Dendritic cell treated with granulocyte-macrophage colony-stimulating factor and Interleukin-4, amounts not matched to agents 40 ng/mL and 50 ng/mL, for 4 days (primary cell): ENCODE measurements at regions not wholly inside any gene's neighbourhood (a gene's known extent, or its start where the extent isn't known, plus 50 kb on each side); places are given as distances from the start of the nearest gene placed in this dataset.

Experiments used
- H3K27ac Mint-ChIP-seq: one replicate; pipeline ENCODE4 v1.8.0; 2022; ENCODE audit warnings: mild to moderate bottlenecking, mixed read lengths
- H3K27me3 Mint-ChIP-seq: one replicate; pipeline ENCODE4 v1.8.0; 2022; ENCODE audit warnings: mild to moderate bottlenecking, mixed read lengths
- H3K36me3 Mint-ChIP-seq: one replicate; pipeline ENCODE4 v1.8.0; 2022; ENCODE audit warnings: low read depth, mixed read lengths
- H3K4me1 Mint-ChIP-seq: one replicate; pipeline ENCODE4 v1.8.0; 2022; ENCODE audit warnings: low read depth, mixed read lengths
- H3K4me3 Mint-ChIP-seq: one replicate; pipeline ENCODE4 v1.8.0; 2022; ENCODE audit warnings: mild to moderate bottlenecking, moderate library complexity, mixed read lengths
- H3K9me3 Mint-ChIP-seq: one replicate; pipeline ENCODE4 v1.8.0; 2022; ENCODE audit warnings: mixed read lengths
- intact Hi-C: fragments of 100-400 bp; cut with micrococcal nuclease; formaldehyde crosslinking; loops from one replicate; pipeline ENCODE4 v1.15.0; 2022

DNA sequence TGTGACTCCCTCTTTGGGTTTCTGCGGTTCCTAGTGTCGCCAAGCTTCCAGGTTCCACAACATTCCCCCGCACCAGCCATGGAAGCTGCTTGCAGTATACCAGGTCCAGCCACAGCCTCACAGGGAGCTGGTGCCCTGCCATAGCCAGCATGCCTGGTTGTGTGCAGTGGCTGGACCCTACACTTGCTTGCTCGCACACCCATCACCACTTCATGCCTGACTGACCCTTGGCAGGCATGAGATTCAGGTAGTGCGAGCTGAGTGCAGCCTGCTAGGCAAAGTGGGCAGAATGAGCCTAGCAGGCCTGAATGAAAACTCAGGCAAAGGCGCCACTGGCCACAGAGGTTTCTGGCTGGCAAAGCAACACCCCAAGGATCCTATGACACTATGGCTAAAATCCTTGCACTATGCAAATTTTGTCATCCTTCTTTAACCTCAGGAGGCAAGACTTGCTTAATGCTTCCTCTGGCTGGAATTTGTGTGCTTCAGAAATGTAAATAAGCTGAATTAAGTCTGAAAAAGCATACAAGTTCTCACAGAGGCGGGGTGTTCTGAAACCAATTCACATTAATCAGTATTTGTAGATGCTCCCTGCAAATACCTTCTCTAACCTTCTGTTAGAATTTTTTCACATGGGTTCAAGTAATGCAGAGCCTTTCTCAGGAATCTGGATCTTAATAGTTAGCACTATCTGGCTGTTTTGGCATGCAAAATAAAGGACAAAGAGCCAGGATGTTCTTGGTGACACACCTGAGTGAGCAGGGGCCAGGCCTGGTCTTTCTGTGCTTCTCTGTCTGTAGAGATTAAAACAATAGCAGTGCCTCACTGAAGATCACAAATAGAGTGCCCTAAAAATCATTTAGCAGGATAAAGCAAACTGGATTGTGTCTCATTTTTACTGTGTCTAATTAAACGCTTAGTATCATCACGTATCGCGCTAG is 256.9 kb downstream of the GPATCH2 start:
- no peak overlapping the region for H3K27ac Mint-ChIP-seq
- intact Hi-C loops = no loop called here
- H3K4me3 Mint-ChIP-seq = no peak overlapping the region
- H3K9me3 Mint-ChIP-seq = peaks cover 45% of the 10 kb centered on the region
- no peaks in the 10 kb centered on the region for H3K27me3 Mint-ChIP-seq
- no peaks in the 10 kb centered on the region for H3K36me3 Mint-ChIP-seq
- H3K4me1 Mint-ChIP-seq = no peaks in the 10 kb centered on the region

DNA sequence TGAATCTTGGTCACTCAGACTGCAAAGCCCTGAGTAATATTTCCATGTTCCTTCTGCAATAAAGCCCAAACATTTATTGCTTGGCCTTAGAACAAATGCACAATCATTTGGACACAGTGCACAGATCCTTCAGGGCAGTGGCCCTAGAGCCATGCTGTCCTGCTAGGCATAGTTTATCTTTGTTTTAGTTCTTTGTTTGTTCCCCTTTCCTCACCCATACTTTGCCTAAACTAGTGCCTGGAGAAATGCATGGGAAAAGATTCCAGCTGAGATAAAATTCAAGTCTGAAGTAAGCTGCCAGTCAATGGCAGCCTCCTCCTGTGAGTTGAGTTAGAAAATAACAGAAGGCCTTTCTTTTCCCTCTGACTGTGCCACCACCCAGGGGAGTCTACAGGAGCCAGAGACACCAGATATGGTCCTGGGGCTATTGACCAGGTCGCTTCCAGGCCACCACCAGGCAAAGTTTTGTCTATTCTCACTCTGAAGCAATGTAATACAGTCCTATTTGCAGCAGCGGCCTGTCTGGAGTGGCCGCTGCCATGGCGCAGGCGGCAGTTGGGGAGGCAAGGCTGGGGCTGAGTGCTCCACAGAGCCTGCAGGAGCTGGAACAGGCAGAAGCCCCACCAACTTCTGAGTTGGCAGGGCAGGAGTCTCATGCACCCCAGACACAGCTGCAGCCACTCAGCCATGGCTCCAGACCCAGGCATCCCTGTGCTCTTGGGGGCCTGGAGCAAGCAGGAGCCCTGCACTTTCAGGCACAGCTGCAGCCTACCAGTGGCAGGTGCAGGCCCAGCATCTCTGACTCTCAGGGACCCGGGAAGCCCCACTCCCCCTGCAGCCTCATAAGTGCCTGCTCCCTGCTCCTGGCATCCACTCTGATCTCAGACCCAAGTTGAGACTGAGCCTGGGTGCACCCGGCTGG is 258.6 kb downstream of the GPATCH2 start:
- no peak overlapping the region for H3K4me3 Mint-ChIP-seq
- intact Hi-C loops = no loop called here
- H3K27ac Mint-ChIP-seq = no peak overlapping the region
- no peaks in the 10 kb centered on the region for H3K4me1 Mint-ChIP-seq
- H3K9me3 Mint-ChIP-seq = peaks cover 34% of the 10 kb centered on the region
- H3K36me3 Mint-ChIP-seq = no peaks in the 10 kb centered on the region
- no peaks in the 10 kb centered on the region for H3K27me3 Mint-ChIP-seq

DNA sequence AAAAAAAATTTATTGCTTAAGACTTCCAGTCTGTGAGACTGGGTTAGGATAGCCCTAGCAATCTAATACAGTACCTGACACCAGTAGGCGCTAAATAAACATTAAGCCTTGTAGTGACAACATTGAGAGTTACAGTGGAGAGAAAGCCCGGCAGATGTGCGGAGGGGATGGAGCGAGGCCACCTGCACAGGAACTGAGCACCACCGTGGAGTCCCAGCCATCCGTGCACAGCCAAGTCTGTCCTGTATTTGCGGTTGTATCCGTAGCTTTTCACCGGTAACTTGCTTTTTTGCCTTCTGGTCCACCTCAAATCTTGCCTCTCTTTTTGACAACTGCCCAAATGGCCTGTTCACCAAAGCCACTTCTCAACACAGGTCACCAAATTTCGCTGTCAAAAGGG is 260.1 kb downstream of the GPATCH2 start:
- Mint-ChIP-seq H3K4me3 (no peak overlapping the region), H3K27me3 (no peaks in the 10 kb centered on the region), H3K27ac (no peak overlapping the region), H3K36me3 (no peaks in the 10 kb centered on the region), H3K4me1 (no peaks in the 10 kb centered on the region), H3K9me3 (peaks cover 20% of the 10 kb centered on the region)
- intact Hi-C loops = no loop called here

DNA sequence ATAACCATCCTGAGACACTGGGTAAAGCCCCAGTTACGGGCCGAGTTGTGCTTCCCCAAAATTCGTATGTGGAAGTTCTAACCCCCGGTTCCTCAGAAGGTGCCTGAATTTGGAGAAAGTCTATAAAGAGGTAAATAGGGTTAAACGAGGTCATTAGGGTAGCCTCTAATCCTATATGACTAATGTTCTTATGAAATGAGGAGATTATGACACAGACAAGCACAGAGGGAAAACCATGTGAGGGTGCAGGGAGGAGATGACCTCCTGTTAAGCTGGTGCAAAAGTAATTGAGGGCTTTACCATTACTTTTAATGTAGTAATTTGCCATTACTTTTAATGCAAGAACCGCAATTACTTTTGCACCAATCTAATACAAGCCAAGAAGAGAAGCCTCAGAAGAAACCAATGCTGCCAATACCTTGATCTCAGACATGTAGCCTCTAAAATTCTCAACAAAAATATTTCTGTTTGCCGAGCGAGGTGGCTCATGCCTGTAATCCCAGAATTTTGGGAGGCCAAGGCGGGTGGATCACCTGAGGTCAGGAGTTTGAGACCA is 260.8 kb downstream of the GPATCH2 start:
- Mint-ChIP-seq H3K27me3 (no peaks in the 10 kb centered on the region), H3K4me1 (no peaks in the 10 kb centered on the region), H3K9me3 (peaks cover 20% of the 10 kb centered on the region), H3K4me3 (no peak overlapping the region), H3K27ac (no peak overlapping the region), H3K36me3 (no peaks in the 10 kb centered on the region)
- intact Hi-C loops = no loop called here

DNA sequence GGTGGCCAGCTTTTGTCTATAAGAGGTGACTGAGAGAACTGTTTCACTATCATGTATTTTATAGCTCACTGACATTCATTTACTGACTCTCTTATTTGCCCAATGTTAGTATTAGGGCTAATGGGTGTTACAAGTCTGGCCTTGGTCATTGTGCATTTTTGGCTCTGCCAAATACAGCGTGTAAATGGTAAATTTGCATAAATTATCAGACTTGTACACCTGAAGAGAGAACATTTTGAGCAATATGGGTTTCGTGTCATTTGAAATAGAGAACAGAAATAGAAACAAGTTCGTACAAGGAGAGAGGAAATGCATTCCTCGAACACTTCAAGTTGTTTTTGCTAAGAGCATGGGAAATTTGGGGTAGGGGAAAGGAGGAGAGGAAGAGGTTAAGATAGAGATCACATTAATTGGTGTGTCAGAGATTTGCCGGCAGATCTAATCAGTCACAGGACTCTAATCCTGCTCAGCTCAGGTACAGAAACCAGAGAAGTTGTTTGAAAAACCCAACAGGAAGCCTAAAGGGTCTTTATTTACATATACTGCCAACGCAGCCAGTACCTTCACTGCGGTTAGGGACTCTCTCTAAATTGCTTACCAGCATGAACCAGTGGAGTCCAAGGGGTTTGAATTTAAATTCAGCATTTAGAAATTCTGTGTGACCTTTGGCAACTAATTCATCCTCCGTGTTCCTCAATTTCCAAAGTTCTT is 261.5 kb downstream of the GPATCH2 start:
- Mint-ChIP-seq H3K27me3 (no peaks in the 10 kb centered on the region), H3K9me3 (peaks cover 20% of the 10 kb centered on the region), H3K4me1 (no peaks in the 10 kb centered on the region), H3K27ac (no peak overlapping the region), H3K4me3 (no peak overlapping the region), H3K36me3 (no peaks in the 10 kb centered on the region)
- intact Hi-C loops = no loop called here

DNA sequence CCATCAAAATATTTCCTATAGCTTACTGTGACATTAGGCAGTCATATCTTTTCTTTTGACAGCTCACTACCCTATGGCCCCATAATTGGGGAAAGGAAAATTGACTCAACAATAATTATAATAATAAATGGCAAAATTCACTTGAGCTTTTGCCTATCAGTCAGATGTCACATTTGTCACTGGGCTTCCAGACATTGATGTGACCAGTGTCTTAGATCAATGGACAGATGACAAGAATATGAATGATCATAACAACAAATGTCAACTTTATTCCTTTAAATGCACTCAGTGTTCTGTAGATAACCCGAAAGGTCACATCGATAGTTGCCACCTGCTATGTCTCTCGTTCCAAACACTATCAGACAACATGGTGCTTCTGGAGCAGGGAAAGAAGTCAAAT is 266.7 kb downstream of the GPATCH2 start:
- Mint-ChIP-seq H3K9me3 (no peaks in the 10 kb centered on the region), H3K4me1 (no peaks in the 10 kb centered on the region), H3K27me3 (no peaks in the 10 kb centered on the region), H3K4me3 (no peak overlapping the region), H3K36me3 (no peaks in the 10 kb centered on the region), H3K27ac (no peak overlapping the region)
- intact Hi-C loops = no loop called here

DNA sequence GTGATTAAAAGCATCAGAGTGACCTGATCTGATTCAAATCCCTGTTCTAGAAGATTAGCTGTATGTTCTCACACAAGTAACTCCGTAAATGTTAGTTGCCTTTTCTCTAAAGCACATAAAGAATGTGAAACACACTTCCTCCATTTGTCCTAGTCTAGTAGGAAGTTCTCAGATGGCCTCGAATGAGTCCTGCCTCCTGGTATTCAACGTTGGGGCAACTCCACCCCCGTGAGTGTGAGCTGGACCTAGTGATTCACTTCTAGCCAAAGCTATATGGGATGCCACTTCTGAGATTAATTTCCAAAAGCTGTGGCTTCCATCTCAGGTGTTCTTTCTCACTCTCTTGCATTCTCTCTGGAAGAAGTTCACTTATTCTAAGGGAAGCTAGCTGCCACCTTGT is 267.6 kb downstream of the GPATCH2 start:
- H3K27ac Mint-ChIP-seq = no peak overlapping the region
- H3K4me1 Mint-ChIP-seq = no peaks in the 10 kb centered on the region
- no peak overlapping the region for H3K4me3 Mint-ChIP-seq
- H3K27me3 Mint-ChIP-seq = no peaks in the 10 kb centered on the region
- no peaks in the 10 kb centered on the region for H3K9me3 Mint-ChIP-seq
- H3K36me3 Mint-ChIP-seq = no peaks in the 10 kb centered on the region
- intact Hi-C loops = no loop called here

DNA sequence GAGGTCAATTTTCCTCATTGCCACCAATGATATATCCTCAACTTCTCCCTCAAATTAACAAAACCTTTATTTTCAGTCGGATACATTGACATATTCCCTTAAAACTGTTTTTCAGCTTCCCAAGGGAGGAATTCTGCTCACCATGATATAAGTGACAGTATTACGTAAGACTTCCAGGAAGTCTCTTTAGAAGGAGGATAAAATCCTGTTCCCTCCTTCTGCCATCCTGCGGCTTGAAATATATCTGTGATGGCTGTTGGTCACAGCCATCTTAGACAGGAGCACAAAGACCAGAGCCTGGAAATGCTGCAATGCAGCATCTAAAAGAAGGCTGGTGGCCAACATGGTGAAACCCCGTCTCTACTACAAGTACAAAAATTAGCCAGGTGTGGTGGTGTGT is 270.4 kb downstream of the GPATCH2 start:
- intact Hi-C loops = no loop called here
- no peak overlapping the region for H3K4me3 Mint-ChIP-seq
- H3K27ac Mint-ChIP-seq = no peak overlapping the region
- H3K27me3 Mint-ChIP-seq = no peaks in the 10 kb centered on the region
- no peaks in the 10 kb centered on the region for H3K36me3 Mint-ChIP-seq
- no peaks in the 10 kb centered on the region for H3K9me3 Mint-ChIP-seq
- H3K4me1 Mint-ChIP-seq = no peaks in the 10 kb centered on the region

DNA sequence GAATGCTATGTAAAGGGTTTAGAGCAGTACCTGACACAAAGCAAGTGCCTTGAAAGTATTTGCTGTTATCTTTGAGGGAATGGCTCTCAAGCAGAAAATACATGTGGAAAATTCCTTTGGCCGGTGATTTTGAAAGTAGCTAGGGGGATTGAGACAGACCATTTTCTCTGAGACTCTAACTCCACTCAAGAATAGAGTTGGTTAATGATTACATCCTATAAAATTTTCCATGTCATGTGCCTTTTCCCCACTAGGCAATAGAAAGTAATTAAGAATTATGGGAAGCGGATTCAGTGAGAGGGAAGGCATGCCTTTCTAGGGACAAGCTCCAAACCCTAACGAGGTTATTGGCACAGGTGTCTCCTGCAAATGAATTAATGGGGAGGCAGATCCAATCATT is 276.0 kb downstream of the GPATCH2 start:
- Mint-ChIP-seq H3K9me3 (no peaks in the 10 kb centered on the region), H3K27me3 (no peaks in the 10 kb centered on the region), H3K4me1 (no peaks in the 10 kb centered on the region), H3K27ac (no peak overlapping the region), H3K4me3 (no peak overlapping the region), H3K36me3 (no peaks in the 10 kb centered on the region)
- intact Hi-C loops = no loop called here

DNA sequence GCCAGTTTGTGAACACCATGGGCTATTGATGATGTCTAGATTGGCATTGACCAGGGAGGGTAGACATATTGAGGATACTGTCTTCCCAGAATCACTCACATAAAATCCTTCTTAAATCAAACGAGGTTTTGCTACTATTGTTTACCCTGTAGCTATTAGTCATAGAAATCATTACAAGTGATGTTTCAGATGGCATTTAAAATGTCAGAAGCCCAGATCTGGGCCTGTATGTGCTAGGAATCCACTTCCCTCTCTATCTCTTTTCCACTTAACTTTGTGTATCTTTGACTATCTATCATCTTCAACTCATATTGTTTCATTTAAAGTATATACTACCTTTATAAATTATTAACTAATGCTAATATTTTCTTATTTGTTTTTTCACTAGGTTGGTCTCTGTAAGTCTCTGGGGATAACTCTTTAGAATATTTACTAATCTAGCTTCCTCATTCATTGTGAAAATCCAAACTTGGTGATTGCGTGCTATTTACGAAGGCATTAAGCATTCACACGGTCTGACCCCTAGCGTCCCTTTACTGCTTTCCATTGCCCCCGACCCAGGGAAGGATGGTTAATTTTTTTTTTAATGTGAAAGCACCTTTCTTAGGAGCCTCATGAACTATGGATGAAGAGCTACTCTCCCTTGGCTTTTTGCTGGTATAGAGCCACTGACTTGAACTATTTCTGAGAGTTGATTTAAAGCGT is 281.8 kb downstream of the GPATCH2 start:
- Mint-ChIP-seq H3K27me3 (no peaks in the 10 kb centered on the region), H3K4me3 (no peak overlapping the region), H3K4me1 (no peaks in the 10 kb centered on the region), H3K27ac (no peak overlapping the region), H3K36me3 (no peaks in the 10 kb centered on the region), H3K9me3 (no peaks in the 10 kb centered on the region)
- intact Hi-C loops = no loop called here

DNA sequence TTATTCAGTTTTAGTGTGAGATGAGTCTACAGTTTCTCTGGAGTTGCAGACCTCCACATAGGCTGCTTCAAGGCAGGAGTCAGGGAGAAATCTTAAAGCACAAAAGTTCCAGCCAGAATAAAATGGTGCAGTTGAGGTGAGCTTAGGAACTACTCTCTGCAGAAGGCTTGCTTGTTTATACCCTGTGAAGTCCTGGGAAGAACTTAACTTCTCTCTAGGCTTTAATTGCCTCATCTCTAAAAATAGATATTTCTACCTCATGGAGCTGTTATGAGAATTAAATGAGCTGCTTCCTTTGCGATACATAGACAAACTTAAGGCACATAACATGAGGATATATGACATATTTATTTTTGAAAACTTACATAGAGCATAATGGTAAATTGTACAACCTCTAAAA is 286.2 kb downstream of the GPATCH2 start:
- no peaks in the 10 kb centered on the region for H3K27me3 Mint-ChIP-seq
- H3K9me3 Mint-ChIP-seq = no peaks in the 10 kb centered on the region
- no peak overlapping the region for H3K4me3 Mint-ChIP-seq
- H3K4me1 Mint-ChIP-seq = no peaks in the 10 kb centered on the region
- H3K27ac Mint-ChIP-seq = no peak overlapping the region
- intact Hi-C loops = no loop called here
- no peaks in the 10 kb centered on the region for H3K36me3 Mint-ChIP-seq

DNA sequence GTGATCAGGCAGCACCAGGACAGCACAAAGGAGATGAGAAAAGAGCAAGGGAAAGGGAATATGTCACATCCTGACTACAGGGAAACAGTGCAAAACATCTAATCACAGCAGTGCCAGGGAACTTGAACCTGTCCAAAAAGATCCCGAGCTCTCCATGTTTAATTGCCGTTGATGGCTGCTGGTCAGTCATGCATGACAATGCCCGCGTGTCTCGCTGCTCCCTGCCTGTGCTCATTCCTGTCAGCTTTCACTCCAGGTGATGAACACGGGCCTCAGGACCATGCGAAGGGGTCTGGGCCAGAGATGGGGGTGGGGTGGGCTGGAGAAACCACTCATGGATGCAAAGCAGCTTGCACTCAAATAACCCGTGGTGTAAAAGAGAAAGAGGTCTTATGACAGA is 287.0 kb downstream of the GPATCH2 start:
- no peak overlapping the region for H3K4me3 Mint-ChIP-seq

DNA sequence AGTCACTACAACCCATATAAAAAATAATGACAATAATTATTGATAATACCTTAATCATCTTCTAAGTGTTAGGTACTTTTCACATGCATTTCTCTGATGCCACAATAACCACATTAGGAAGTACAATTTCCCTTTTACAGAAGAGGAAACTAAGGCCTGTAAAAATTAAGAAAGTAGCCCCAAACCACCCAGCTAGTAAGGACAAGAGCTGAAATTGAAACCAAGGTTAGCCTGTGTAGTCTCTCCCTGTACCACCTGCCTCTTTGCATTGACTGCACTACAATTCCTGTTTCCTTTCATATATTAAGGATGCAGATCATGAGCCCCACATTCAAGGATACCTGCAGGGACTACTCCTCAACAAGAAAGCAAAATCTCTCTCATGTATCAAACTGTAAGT is 288.8 kb downstream of the GPATCH2 start:
- no peaks in the 10 kb centered on the region for H3K4me1 Mint-ChIP-seq
- H3K36me3 Mint-ChIP-seq = no peaks in the 10 kb centered on the region
- H3K9me3 Mint-ChIP-seq = no peaks in the 10 kb centered on the region
- no peak overlapping the region for H3K4me3 Mint-ChIP-seq
- H3K27ac Mint-ChIP-seq = no peak overlapping the region
- intact Hi-C loops = no loop called here
- no peaks in the 10 kb centered on the region for H3K27me3 Mint-ChIP-seq

More for the DNA sequence above, 287.0 kb downstream of the GPATCH2 start:
- Mint-ChIP-seq H3K27ac (no peak overlapping the region), H3K27me3 (no peaks in the 10 kb centered on the region), H3K4me1 (no peaks in the 10 kb centered on the region), H3K36me3 (no peaks in the 10 kb centered on the region), H3K9me3 (no peaks in the 10 kb centered on the region)
- intact Hi-C loops = no loop called here
